GM23338 (cell line): ENCODE measurements at regions not wholly inside any gene's neighbourhood (a gene's known extent, or its start where the extent isn't known, plus 50 kb on each side); places are given as distances from the start of the nearest gene placed in this dataset.
"Not testable (repeated sequence)": the region's sequence is repeated elsewhere in the genome, so short reads cannot be mapped to it uniquely, and the experiment has no call there.

ENCODE experiments used
- ATAC-seq: fragments of 200-7000 bp; cut with Tn5 transposase; 3 replicates; pipeline ENCODE4 v1.9.1; 2020
- DNase-seq: peaks from one replicate; pipeline ENCODE4 v3.0.0-alpha.2; 2015; ENCODE audit warnings: low spot score
- H2AFZ ChIP-seq: fragments of 200-600 bp; sonication (generic); 2 replicates; pipeline ENCODE4 v1.8.0; 2016; ENCODE audit warnings: antibody characterized with exemption, mild to moderate bottlenecking, moderate library complexity
- H3F3A ChIP-seq: fragments of 200-600 bp; sonication (generic); replicated peaks from 2 replicates; pipeline ENCODE4 v1.8.0; 2017; ENCODE audit warnings: antibody characterized with exemption, mixed run types, low read depth
- H3K27ac ChIP-seq: fragments of 200-600 bp; sonication (generic); 2 replicates; pipeline ENCODE4 v1.6.1; 2016; ENCODE audit warnings: low read depth
- H3K27me3 ChIP-seq: fragments of 200-600 bp; sonication (generic); 2 replicates; pipeline ENCODE4 v1.8.0; 2016; ENCODE audit warnings: mild to moderate bottlenecking, mixed run types, moderate library complexity; ENCODE audit not compliant: insufficient read depth
- H3K36me3 ChIP-seq: fragments of 200-600 bp; sonication (generic); 2 replicates; pipeline ENCODE4 v1.8.0; 2016; ENCODE audit warnings: mild to moderate bottlenecking; ENCODE audit not compliant: insufficient read depth
- H3K4me1 ChIP-seq: fragments of 200-600 bp; sonication (generic); 2 replicates; pipeline ENCODE4 v1.8.0; 2016; ENCODE audit warnings: mild to moderate bottlenecking, moderate library complexity; ENCODE audit not compliant: insufficient read depth
- H3K4me2 ChIP-seq: fragments of 200-600 bp; sonication (generic); 2 replicates; pipeline ENCODE4 v1.7.1; 2017; ENCODE audit warnings: mixed run types
- H3K4me3 ChIP-seq: fragments of 200-600 bp; sonication (generic); 2 replicates; pipeline ENCODE4 v1.6.1; 2016; ENCODE audit warnings: mixed run types
- H3K79me2 ChIP-seq: fragments of 200-600 bp; sonication (generic); replicated peaks from 2 replicates; pipeline ENCODE4 v1.8.0; 2017; ENCODE audit warnings: mild to moderate bottlenecking; ENCODE audit not compliant: insufficient read depth
- H3K9me2 ChIP-seq: fragments of 200-600 bp; sonication (generic); 2 replicates; pipeline ENCODE4 v1.8.0; 2017; ENCODE audit not compliant: insufficient read depth
- H4K20me1 ChIP-seq: fragments of 200-600 bp; sonication (generic); replicated peaks from 2 replicates; pipeline ENCODE4 v1.8.0; 2017; ENCODE audit warnings: mild to moderate bottlenecking; ENCODE audit not compliant: insufficient read depth
- H3K27ac Mint-ChIP-seq: 2 replicates; pipeline ENCODE4 v1.8.0; 2020; ENCODE audit warnings: inconsistent platforms, mild to moderate bottlenecking, moderate library complexity, mixed read lengths
- H3K27me3 Mint-ChIP-seq: 3 replicates; pipeline ENCODE4 v1.8.0; 2022; ENCODE audit warnings: low read depth, mild to moderate bottlenecking, moderate library complexity, mixed read lengths, inconsistent platforms; ENCODE audit not compliant: insufficient read depth, poor library complexity
- H3K36me3 Mint-ChIP-seq: 3 replicates; pipeline ENCODE4 v1.8.0; 2021; ENCODE audit warnings: low read depth, mild to moderate bottlenecking, inconsistent platforms, moderate library complexity, mixed read lengths
- H3K4me1 Mint-ChIP-seq: 3 replicates; pipeline ENCODE4 v1.8.0; 2020; ENCODE audit warnings: mild to moderate bottlenecking, inconsistent platforms, mixed read lengths
- H3K4me3 Mint-ChIP-seq: 3 replicates; pipeline ENCODE4 v1.8.0; 2021; ENCODE audit warnings: moderate library complexity, mild to moderate bottlenecking, inconsistent platforms, mixed read lengths
- H3K9me3 Mint-ChIP-seq: 3 replicates; pipeline ENCODE4 v1.8.0; 2020; ENCODE audit warnings: moderate library complexity, mild to moderate bottlenecking, inconsistent platforms, mixed read lengths

GRCh38 chr14:19166056-19166455, 198.8 kb downstream of the POTEM start:
- H3K36me3 Mint-ChIP-seq, result peaks cover 30% of the 10 kb centered on the region; the same call in 2 of the 3 replicates
- not testable (repeated sequence) for ATAC-seq, H3K79me2 ChIP-seq, H3K27me3 ChIP-seq, H2AFZ ChIP-seq, H3K9me2 ChIP-seq, H3K4me1 Mint-ChIP-seq, H3K4me2 ChIP-seq, H3K27me3 Mint-ChIP-seq, H4K20me1 ChIP-seq, H3K4me1 ChIP-seq, H3K4me3 Mint-ChIP-seq, H3K36me3 ChIP-seq, H3F3A ChIP-seq, H3K27ac Mint-ChIP-seq, H3K4me3 ChIP-seq, DNase-seq, H3K27ac ChIP-seq
- peaks cover 57% of the 10 kb centered on the region for H3K9me3 Mint-ChIP-seq

- not testable (repeated sequence) for H3K4me3 Mint-ChIP-seq, H3K36me3 ChIP-seq, H3K27me3 ChIP-seq, H3K4me2 ChIP-seq, H3K27ac ChIP-seq, ATAC-seq, H3F3A ChIP-seq, H3K9me2 ChIP-seq, DNase-seq, H3K4me1 ChIP-seq, H3K4me1 Mint-ChIP-seq, H3K27me3 Mint-ChIP-seq, H4K20me1 ChIP-seq, H3K27ac Mint-ChIP-seq, H2AFZ ChIP-seq, H3K4me3 ChIP-seq, H3K79me2 ChIP-seq
- peaks cover 44% of the 10 kb centered on the region for H3K9me3 Mint-ChIP-seq
- peaks cover 22% of the 10 kb centered on the region; the same call in 2 of the 3 replicates for H3K36me3 Mint-ChIP-seq
Measured at GRCh38 chr14:19167454-19168190, 200.4 kb downstream of the POTEM start.

GRCh38 chr14:19168261-19168660, 201.0 kb downstream of the POTEM start:
- not testable (repeated sequence) for H3K36me3 ChIP-seq
- peaks cover 22% of the 10 kb centered on the region; the same call in 2 of the 3 replicates for H3K36me3 Mint-ChIP-seq
- peaks cover 50% of the 10 kb centered on the region for H3K9me3 Mint-ChIP-seq

GRCh38 chr14:19169561-19170362, 202.5 kb downstream of the POTEM start:
- H3K4me2 ChIP-seq, result not testable (repeated sequence)

More at GRCh38 chr14:19168261-19168660, 201.0 kb downstream of the POTEM start:
- not testable (repeated sequence) for H3K4me1 ChIP-seq, H4K20me1 ChIP-seq, H3K27me3 Mint-ChIP-seq, H3K27ac ChIP-seq, H3K4me3 Mint-ChIP-seq, H3K4me1 Mint-ChIP-seq, H2AFZ ChIP-seq, H3F3A ChIP-seq, H3K9me2 ChIP-seq, ATAC-seq, H3K79me2 ChIP-seq, H3K4me2 ChIP-seq, H3K27me3 ChIP-seq, DNase-seq, H3K27ac Mint-ChIP-seq, H3K4me3 ChIP-seq

GRCh38 chr14:19172745-19173144, 205.5 kb downstream of the POTEM start:
- Mint-ChIP-seq H3K36me3 (peaks cover 24% of the 10 kb centered on the region), H3K9me3 (peaks cover 60% of the 10 kb centered on the region)
- not testable (repeated sequence) for H3K27me3 Mint-ChIP-seq, H3K4me1 ChIP-seq, ATAC-seq, H3K27ac ChIP-seq, H3F3A ChIP-seq, H3K4me2 ChIP-seq, H3K4me3 Mint-ChIP-seq, H3K4me3 ChIP-seq, H4K20me1 ChIP-seq, DNase-seq, H3K27me3 ChIP-seq, H3K27ac Mint-ChIP-seq, H3K36me3 ChIP-seq, H3K79me2 ChIP-seq, H3K9me2 ChIP-seq, H2AFZ ChIP-seq, H3K4me1 Mint-ChIP-seq

More at GRCh38 chr14:19169561-19170362, 202.5 kb downstream of the POTEM start:
- H3K27me3 ChIP-seq, H4K20me1 ChIP-seq, H3K4me1 ChIP-seq, H3K4me1 Mint-ChIP-seq, H3F3A ChIP-seq, H3K9me2 ChIP-seq, H3K36me3 ChIP-seq, H3K27ac Mint-ChIP-seq, H3K27me3 Mint-ChIP-seq, ATAC-seq, H3K79me2 ChIP-seq, H2AFZ ChIP-seq, H3K4me3 Mint-ChIP-seq, DNase-seq, H3K27ac ChIP-seq, H3K4me3 ChIP-seq: not testable (repeated sequence)
- peaks cover 50% of the 10 kb centered on the region for H3K9me3 Mint-ChIP-seq
- H3K36me3 Mint-ChIP-seq, result peaks cover 25% of the 10 kb centered on the region; the same call in 2 of the 3 replicates

- H3K4me3 Mint-ChIP-seq, H3K4me1 ChIP-seq, H3K79me2 ChIP-seq, H3K27ac ChIP-seq, H3K9me2 ChIP-seq, H3K27me3 Mint-ChIP-seq, H3F3A ChIP-seq, H3K4me3 ChIP-seq, H3K4me1 Mint-ChIP-seq, H2AFZ ChIP-seq, H4K20me1 ChIP-seq, H3K27ac Mint-ChIP-seq, ATAC-seq, DNase-seq, H3K4me2 ChIP-seq, H3K36me3 ChIP-seq, H3K27me3 ChIP-seq: not testable (repeated sequence)
- peaks cover 56% of the 10 kb centered on the region for H3K9me3 Mint-ChIP-seq
- H3K36me3 Mint-ChIP-seq, result peaks cover 20% of the 10 kb centered on the region
Measured at GRCh38 chr14:19173188-19173587, 206.0 kb downstream of the POTEM start.
